H9 (cell line): ENCODE measurements at regions not wholly inside any gene's neighbourhood (a gene's known extent, or its start where the extent isn't known, plus 50 kb on each side); places are given as distances from the start of the nearest gene placed in this dataset.

Experiments
- DNase-seq: peaks from one replicate; pipeline ENCODE4 v3.0.0-alpha.2; 2017
- H2AFZ ChIP-seq: one replicate; pipeline ENCODE4 v1.6.1; 2013; ENCODE audit warnings: mild to moderate bottlenecking, low read length, control low read depth, moderate library complexity
- H2AK5ac ChIP-seq: 2 replicates; pipeline ENCODE4 v1.6.1; 2013; ENCODE audit warnings: low read length, control low read depth, mixed read lengths; ENCODE audit not compliant: insufficient read length
- H2BK120ac ChIP-seq: one replicate; pipeline ENCODE4 v1.6.1; 2013; ENCODE audit warnings: low read depth, mild to moderate bottlenecking, low read length, control low read depth, inconsistent platforms; ENCODE audit not compliant: poor library complexity, severe bottlenecking
- H2BK12ac ChIP-seq: 2 replicates; pipeline ENCODE4 v1.6.1; 2013; ENCODE audit warnings: low read length, control low read depth, mixed read lengths, low read depth; ENCODE audit not compliant: insufficient read length
- H2BK15ac ChIP-seq: 2 replicates; pipeline ENCODE4 v1.6.1; 2013; ENCODE audit warnings: low read depth, low read length, control low read depth
- H2BK20ac ChIP-seq: one replicate; pipeline ENCODE4 v1.6.1; 2013; ENCODE audit warnings: low read depth, mild to moderate bottlenecking, low read length, control low read depth, inconsistent platforms; ENCODE audit not compliant: poor library complexity, severe bottlenecking
- H2BK5ac ChIP-seq: 2 replicates; pipeline ENCODE4 v1.6.1; 2013; ENCODE audit warnings: low read length, control low read depth, mixed read lengths; ENCODE audit not compliant: insufficient read length
- H3K14ac ChIP-seq: 2 replicates; pipeline ENCODE4 v1.6.1; 2013; ENCODE audit warnings: low read length, control low read depth; ENCODE audit not compliant: insufficient read depth
- H3K18ac ChIP-seq: 2 replicates; pipeline ENCODE4 v1.6.1; 2013; ENCODE audit warnings: low read depth, mild to moderate bottlenecking, mixed read lengths, low read length, control low read depth; ENCODE audit not compliant: insufficient read length
- H3K23ac ChIP-seq: 2 replicates; pipeline ENCODE4 v1.6.1; 2013; ENCODE audit warnings: low read length, control low read depth, mixed read lengths, low read depth; ENCODE audit not compliant: insufficient read length
- H3K23me2 ChIP-seq: 2 replicates; pipeline ENCODE4 v1.6.1; 2013; ENCODE audit warnings: low read depth, mild to moderate bottlenecking, mixed read lengths, low read length, control low read depth; ENCODE audit not compliant: insufficient read length, poor library complexity, severe bottlenecking
- H3K27ac ChIP-seq: 2 replicates; pipeline ENCODE4 v1.5.1; 2013; ENCODE audit warnings: low read length, control low read depth, mixed read lengths, low read depth; ENCODE audit not compliant: insufficient read length
- H3K27me3 ChIP-seq: 2 replicates; pipeline ENCODE4 v1.6.1; 2013; ENCODE audit warnings: low read length, control low read depth, inconsistent platforms; ENCODE audit not compliant: insufficient read depth
- H3K4ac ChIP-seq: 2 replicates; pipeline ENCODE4 v1.6.1; 2013; ENCODE audit warnings: low read depth, mild to moderate bottlenecking, control low read depth, inconsistent platforms, low read length, moderate library complexity
- H3K4me1 ChIP-seq: 2 replicates; pipeline ENCODE4 v1.6.1; 2013; ENCODE audit warnings: low read length, control low read depth, inconsistent platforms; ENCODE audit not compliant: insufficient read depth
- H3K4me2 ChIP-seq: 2 replicates; pipeline ENCODE4 v1.6.1; 2013; ENCODE audit warnings: low read length, control low read depth, mixed read lengths; ENCODE audit not compliant: insufficient read length, insufficient read depth
- H3K56ac ChIP-seq: 2 replicates; pipeline ENCODE4 v1.6.1; 2013; ENCODE audit warnings: low read depth, mild to moderate bottlenecking, mixed read lengths, low read length, control low read depth; ENCODE audit not compliant: insufficient read length
- H3K79me1 ChIP-seq: 2 replicates; pipeline ENCODE4 v1.6.1; 2013; ENCODE audit warnings: low read depth, mild to moderate bottlenecking, moderate library complexity, low read length, control low read depth, inconsistent platforms; ENCODE audit not compliant: insufficient read depth, poor library complexity, severe bottlenecking
- H3K79me2 ChIP-seq: 2 replicates; pipeline ENCODE4 v1.6.1; 2013; ENCODE audit warnings: low read length, control low read depth, inconsistent platforms; ENCODE audit not compliant: insufficient read depth
- H3K9ac ChIP-seq: 2 replicates; pipeline ENCODE4 v1.6.1; 2013; ENCODE audit warnings: low read length, control low read depth, mixed read lengths; ENCODE audit not compliant: insufficient read length; ENCODE audit errors: extremely low read depth
- H3K9me3 ChIP-seq: one replicate; pipeline ENCODE4 v1.6.1; 2013; ENCODE audit warnings: low read depth, low read length, inconsistent platforms; ENCODE audit not compliant: control insufficient read depth
- H3T11ph ChIP-seq: one replicate; pipeline ENCODE4 v1.6.1; 2013; ENCODE audit warnings: mild to moderate bottlenecking, low read length, control low read depth, inconsistent platforms
- H4K20me1 ChIP-seq: one replicate; pipeline ENCODE4 v1.6.1; 2013; ENCODE audit not compliant: control insufficient read depth, insufficient read length, insufficient read depth
- H4K5ac ChIP-seq: 2 replicates; pipeline ENCODE4 v1.6.1; 2013; ENCODE audit warnings: low read depth, mild to moderate bottlenecking, mixed read lengths, low read length, control low read depth; ENCODE audit not compliant: insufficient read length
- H4K8ac ChIP-seq: replicated peaks from 2 replicates; pipeline ENCODE4 v1.6.1; 2013; ENCODE audit warnings: low read length, control low read depth, mixed read lengths, low read depth; ENCODE audit not compliant: insufficient read length
- H4K91ac ChIP-seq: 2 replicates; pipeline ENCODE4 v1.6.1; 2013; ENCODE audit warnings: low read depth, mild to moderate bottlenecking, moderate library complexity, mixed read lengths, low read length, control low read depth; ENCODE audit not compliant: insufficient read length
- H3K27ac Mint-ChIP-seq, 3 experiments: 2 replicates in 2 of 3; 3 replicates in 1 of 3; pipeline ENCODE4 v1.8.0; 2020 to 2021; ENCODE audit warnings: mixed read lengths in 3 of 3, mild to moderate bottlenecking in 1 of 3, moderate library complexity in 1 of 3
- H3K27me3 Mint-ChIP-seq: 2 replicates; pipeline ENCODE4 v1.8.0; 2021; ENCODE audit warnings: low read depth, mild to moderate bottlenecking, moderate library complexity, mixed read lengths
- H3K36me3 Mint-ChIP-seq, 3 experiments: 2 replicates in 2 of 3; 3 replicates in 1 of 3; pipeline ENCODE4 v1.8.0; 2020 to 2021; ENCODE audit warnings: low read depth in 3 of 3, mixed read lengths in 3 of 3; ENCODE audit not compliant: insufficient read depth in 1 of 3
- H3K4me1 Mint-ChIP-seq, 2 experiments: 2 replicates each; pipeline ENCODE4 v1.8.0; 2020; ENCODE audit warnings: mixed read lengths in 2 of 2
- H3K4me3 Mint-ChIP-seq, 2 experiments: 2 replicates in 1 of 2; 3 replicates in 1 of 2; pipeline ENCODE4 v1.8.0; 2020 to 2021; ENCODE audit warnings: mild to moderate bottlenecking in 2 of 2, mixed read lengths in 2 of 2, moderate library complexity in 1 of 2
- H3K9me3 Mint-ChIP-seq, 2 experiments: 2 replicates in 1 of 2; 3 replicates in 1 of 2; pipeline ENCODE4 v1.8.0; 2020; ENCODE audit warnings: mild to moderate bottlenecking in 2 of 2, mixed read lengths in 2 of 2, moderate library complexity in 1 of 2
- WGBS: extraction: QIAGEN DNeasy Blood & Tissue Kit; methylation state at CpG from one replicate; pipeline ENCODE4 v1.1.7; 2013; ENCODE audit warnings: missing lambda C conversion rate, low lambda C conversion rate, mixed read lengths; ENCODE audit not compliant: insufficient read length; ENCODE audit errors: extremely low coverage; 5-methylcytosine and 5-hydroxymethylcytosine counted together
- TF ChIP-seq, protein P1 (sequence below): fragments of 200-600 bp; sonication (generic); conservative IDR thresholded peaks from 3 replicates; pipeline ENCODE4 v1.8.0; 2021; ENCODE audit warnings: antibody characterized with exemption, mild to moderate bottlenecking

DNA sequence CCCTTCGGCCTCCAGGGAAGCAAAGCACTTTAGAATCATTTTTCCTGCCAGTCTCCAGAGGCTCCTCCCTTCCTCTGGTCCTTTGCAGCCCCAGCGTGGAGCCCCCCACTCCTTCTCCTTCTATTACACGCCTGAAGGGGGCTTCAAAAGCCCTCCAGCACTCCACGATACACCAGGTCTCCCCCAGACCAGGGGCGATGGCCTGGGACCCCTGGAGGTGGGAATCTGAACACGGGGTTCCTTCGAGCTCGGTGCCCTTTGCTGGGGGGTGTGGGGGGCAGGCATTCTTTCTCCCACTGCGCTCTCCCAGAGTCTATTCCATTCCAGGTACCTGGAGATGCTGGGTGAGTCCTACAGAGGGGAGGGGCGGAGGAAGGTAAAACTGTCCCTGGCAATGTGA, 97.6 kb downstream of the HMX1 start:
- no peak overlapping the region for H3K4ac ChIP-seq
- H3K23ac ChIP-seq: no peak overlapping the region
- no peak overlapping the region for H3K4me3 Mint-ChIP-seq
- H3K9me3 Mint-ChIP-seq: peaks cover 0 to under 1% of the 10 kb centered on the region in 2 experiments; a peak in 1 of 5 replicates
- H4K8ac ChIP-seq: no peak overlapping the region
- no peak overlapping the region for H3K9ac ChIP-seq
- H3K4me1 Mint-ChIP-seq: peaks cover 5 to 16% of the 10 kb centered on the region in 2 experiments
- DNase-seq: no peak
- H3K27ac Mint-ChIP-seq: no peak overlapping the region; a peak in 1 of 7 replicates
- H2BK120ac ChIP-seq: no peak overlapping the region
- no peaks in the 10 kb centered on the region for H4K20me1 ChIP-seq
- H3K14ac ChIP-seq: no peak overlapping the region
- H3K27me3 Mint-ChIP-seq: peaks cover 6% of the 10 kb centered on the region
- no peak overlapping the region for H2AFZ ChIP-seq
- no peak overlapping the region for H3T11ph ChIP-seq
- no peak overlapping the region for H4K5ac ChIP-seq
- no peak overlapping the region for H4K91ac ChIP-seq
- no peak overlapping the region for H2BK12ac ChIP-seq
- no peak overlapping the region for H3K18ac ChIP-seq
- H2BK15ac ChIP-seq: no peak overlapping the region
- H3K79me1 ChIP-seq: no peaks in the 10 kb centered on the region
- H2AK5ac ChIP-seq: no peak overlapping the region
- no peaks in the 10 kb centered on the region; a peak in 1 of 7 replicates for H3K36me3 Mint-ChIP-seq
- no CpG with 5 or more reads among the region's 10 CpGs for WGBS
- H2BK20ac ChIP-seq: no peak overlapping the region
- H3K23me2 ChIP-seq: no peaks in the 10 kb centered on the region
- TF ChIP-seq, protein P1, sequence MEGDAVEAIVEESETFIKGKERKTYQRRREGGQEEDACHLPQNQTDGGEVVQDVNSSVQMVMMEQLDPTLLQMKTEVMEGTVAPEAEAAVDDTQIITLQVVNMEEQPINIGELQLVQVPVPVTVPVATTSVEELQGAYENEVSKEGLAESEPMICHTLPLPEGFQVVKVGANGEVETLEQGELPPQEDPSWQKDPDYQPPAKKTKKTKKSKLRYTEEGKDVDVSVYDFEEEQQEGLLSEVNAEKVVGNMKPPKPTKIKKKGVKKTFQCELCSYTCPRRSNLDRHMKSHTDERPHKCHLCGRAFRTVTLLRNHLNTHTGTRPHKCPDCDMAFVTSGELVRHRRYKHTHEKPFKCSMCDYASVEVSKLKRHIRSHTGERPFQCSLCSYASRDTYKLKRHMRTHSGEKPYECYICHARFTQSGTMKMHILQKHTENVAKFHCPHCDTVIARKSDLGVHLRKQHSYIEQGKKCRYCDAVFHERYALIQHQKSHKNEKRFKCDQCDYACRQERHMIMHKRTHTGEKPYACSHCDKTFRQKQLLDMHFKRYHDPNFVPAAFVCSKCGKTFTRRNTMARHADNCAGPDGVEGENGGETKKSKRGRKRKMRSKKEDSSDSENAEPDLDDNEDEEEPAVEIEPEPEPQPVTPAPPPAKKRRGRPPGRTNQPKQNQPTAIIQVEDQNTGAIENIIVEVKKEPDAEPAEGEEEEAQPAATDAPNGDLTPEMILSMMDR: no peak
- no peaks in the 10 kb centered on the region for H3K27me3 ChIP-seq
- no peak overlapping the region for H3K27ac ChIP-seq
- H3K4me1 ChIP-seq: no peaks in the 10 kb centered on the region; the same call in 1 of the 2 replicates
- H3K9me3 ChIP-seq: no peaks in the 10 kb centered on the region
- no peak overlapping the region for H2BK5ac ChIP-seq
- H3K4me2 ChIP-seq: no peak overlapping the region
- no peak overlapping the region for H3K56ac ChIP-seq
- no peaks in the 10 kb centered on the region for H3K79me2 ChIP-seq
